Progenitor cell of endocrine pancreas (in vitro differentiated cells): ENCODE measurements at regions not wholly inside any gene's neighbourhood (a gene's known extent, or its start where the extent isn't known, plus 50 kb on each side); places are given as distances from the start of the nearest gene placed in this dataset.
"Not testable (repeated sequence)": the region's sequence is repeated elsewhere in the genome, so short reads cannot be mapped to it uniquely, and the experiment has no call there.

Source experiments
- DNase-seq: peaks from one replicate; pipeline ENCODE4 v3.0.0; 2021; ENCODE audit warnings: low spot score; ENCODE audit not compliant: unreplicated experiment
- H3K27ac Mint-ChIP-seq: 2 replicates; pipeline ENCODE4 v1.8.0; 2021; ENCODE audit warnings: mild to moderate bottlenecking, moderate library complexity, mixed read lengths
- H3K27me3 Mint-ChIP-seq: 2 replicates; pipeline ENCODE4 v1.8.0; 2021; ENCODE audit warnings: mixed read lengths
- H3K36me3 Mint-ChIP-seq: 2 replicates; pipeline ENCODE4 v1.8.0; 2022; ENCODE audit warnings: mixed read lengths; ENCODE audit not compliant: insufficient read depth
- H3K4me1 Mint-ChIP-seq: 2 replicates; pipeline ENCODE4 v1.8.0; 2021; ENCODE audit warnings: low read depth, mixed read lengths
- H3K4me3 Mint-ChIP-seq: 2 replicates; pipeline ENCODE4 v1.8.0; 2021; ENCODE audit warnings: low read depth, mild to moderate bottlenecking, moderate library complexity, mixed read lengths
- H3K9me3 Mint-ChIP-seq: 2 replicates; pipeline ENCODE4 v1.8.0; 2021; ENCODE audit warnings: low read depth, mixed read lengths
- TF ChIP-seq, protein P1 (sequence below): fragments of 200-600 bp; sonication (generic); IDR thresholded peaks from one replicate; pipeline ENCODE4 v1.5.0; 2021; ENCODE audit warnings: antibody characterized with exemption, mild to moderate bottlenecking; ENCODE audit not compliant: unreplicated experiment

- no peaks in the 10 kb centered on the region for H3K4me1 Mint-ChIP-seq
These were observed 182.0 kb downstream of the COPRS start for GRCh38 chr17:31677036-31677435.

DNA sequence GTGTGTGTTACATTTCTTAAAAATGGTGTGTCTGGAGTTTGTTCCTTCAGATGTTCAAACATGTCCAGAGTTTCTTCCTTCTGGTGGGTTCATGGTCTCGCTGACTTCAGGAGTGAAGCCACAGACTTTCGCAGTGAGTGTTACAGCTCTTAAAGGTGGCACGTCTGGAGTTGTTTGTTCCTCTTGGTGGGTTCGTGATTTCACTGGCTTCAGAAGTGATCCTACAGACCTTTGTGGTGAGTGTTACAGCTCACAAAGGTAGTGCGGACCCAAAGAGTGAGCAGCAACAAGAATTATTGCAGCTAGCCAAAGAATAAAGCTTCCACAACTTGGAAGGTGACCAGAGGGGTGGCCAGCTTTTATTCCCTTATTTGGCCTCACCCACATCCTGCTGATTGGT, 183.7 kb downstream of the COPRS start:
- not testable (repeated sequence) for H3K27ac Mint-ChIP-seq

More at GRCh38 chr17:31677036-31677435, 182.0 kb downstream of the COPRS start:
- no peak for DNase-seq
- TF ChIP-seq, protein P1, sequence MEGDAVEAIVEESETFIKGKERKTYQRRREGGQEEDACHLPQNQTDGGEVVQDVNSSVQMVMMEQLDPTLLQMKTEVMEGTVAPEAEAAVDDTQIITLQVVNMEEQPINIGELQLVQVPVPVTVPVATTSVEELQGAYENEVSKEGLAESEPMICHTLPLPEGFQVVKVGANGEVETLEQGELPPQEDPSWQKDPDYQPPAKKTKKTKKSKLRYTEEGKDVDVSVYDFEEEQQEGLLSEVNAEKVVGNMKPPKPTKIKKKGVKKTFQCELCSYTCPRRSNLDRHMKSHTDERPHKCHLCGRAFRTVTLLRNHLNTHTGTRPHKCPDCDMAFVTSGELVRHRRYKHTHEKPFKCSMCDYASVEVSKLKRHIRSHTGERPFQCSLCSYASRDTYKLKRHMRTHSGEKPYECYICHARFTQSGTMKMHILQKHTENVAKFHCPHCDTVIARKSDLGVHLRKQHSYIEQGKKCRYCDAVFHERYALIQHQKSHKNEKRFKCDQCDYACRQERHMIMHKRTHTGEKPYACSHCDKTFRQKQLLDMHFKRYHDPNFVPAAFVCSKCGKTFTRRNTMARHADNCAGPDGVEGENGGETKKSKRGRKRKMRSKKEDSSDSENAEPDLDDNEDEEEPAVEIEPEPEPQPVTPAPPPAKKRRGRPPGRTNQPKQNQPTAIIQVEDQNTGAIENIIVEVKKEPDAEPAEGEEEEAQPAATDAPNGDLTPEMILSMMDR = no peak
- H3K27me3 Mint-ChIP-seq = peaks cover 21% of the 10 kb centered on the region
- H3K36me3 Mint-ChIP-seq = no peaks in the 10 kb centered on the region
- no peak overlapping the region for H3K4me3 Mint-ChIP-seq
- H3K27ac Mint-ChIP-seq = no peak overlapping the region
- no peaks in the 10 kb centered on the region for H3K9me3 Mint-ChIP-seq

GRCh38 chr17:31674717-31675349, 184.2 kb downstream of the COPRS start:
- H3K9me3 Mint-ChIP-seq = no peaks in the 10 kb centered on the region
- no peaks in the 10 kb centered on the region for H3K4me1 Mint-ChIP-seq
- DNase-seq = no peak
- no peak overlapping the region for H3K4me3 Mint-ChIP-seq
- no peaks in the 10 kb centered on the region for H3K36me3 Mint-ChIP-seq
- TF ChIP-seq, protein P1 = no peak
- peaks cover 25% of the 10 kb centered on the region for H3K27me3 Mint-ChIP-seq
- no peak overlapping the region for H3K27ac Mint-ChIP-seq

More for the DNA sequence above, 183.7 kb downstream of the COPRS start:
- peaks cover 25% of the 10 kb centered on the region for H3K27me3 Mint-ChIP-seq
- H3K9me3 Mint-ChIP-seq, H3K36me3 Mint-ChIP-seq, H3K4me1 Mint-ChIP-seq, H3K4me3 Mint-ChIP-seq, DNase-seq: not testable (repeated sequence)

DNA sequence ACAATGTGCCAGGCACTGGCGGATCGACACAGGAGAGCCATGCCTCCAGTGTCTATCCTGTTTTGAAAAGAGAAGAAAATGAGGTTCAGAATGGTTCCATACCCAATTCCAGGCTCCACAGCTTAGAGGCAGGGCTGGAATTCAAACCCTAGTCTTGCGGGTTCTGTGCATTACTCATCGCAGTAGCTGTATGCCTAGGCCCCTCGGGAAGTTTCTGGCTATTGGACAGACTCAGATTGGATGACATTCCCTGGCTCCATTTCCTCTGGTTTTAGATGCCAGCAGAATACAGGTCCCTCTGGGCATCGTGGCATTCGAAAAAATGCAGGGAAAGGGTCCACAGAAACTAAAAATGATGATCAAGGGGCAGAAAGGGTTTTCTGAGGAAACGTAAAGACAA, 184.7 kb downstream of the COPRS start:
- H3K27ac Mint-ChIP-seq = no peak overlapping the region
- H3K9me3 Mint-ChIP-seq = peaks cover 4% of the 10 kb centered on the region
- H3K27me3 Mint-ChIP-seq = peaks cover 28% of the 10 kb centered on the region
- H3K36me3 Mint-ChIP-seq = no peaks in the 10 kb centered on the region
- H3K4me3 Mint-ChIP-seq = no peak overlapping the region
- no peak for DNase-seq
- TF ChIP-seq, protein P1 = no peak
- H3K4me1 Mint-ChIP-seq = no peaks in the 10 kb centered on the region

- Mint-ChIP-seq H3K27ac (no peak overlapping the region), H3K4me1 (no peaks in the 10 kb centered on the region), H3K9me3 (peaks cover 4% of the 10 kb centered on the region), H3K36me3 (no peaks in the 10 kb centered on the region), H3K4me3 (no peak overlapping the region), H3K27me3 (peaks cover 29% of the 10 kb centered on the region)
- DNase-seq = no peak
- TF ChIP-seq, protein P1 = no peak
These were observed 186.0 kb downstream of the COPRS start for GRCh38 chr17:31673076-31673475.

GRCh38 chr17:31672161-31672819, 186.8 kb downstream of the COPRS start:
- Mint-ChIP-seq H3K4me1 (no peaks in the 10 kb centered on the region), H3K27ac (no peak overlapping the region), H3K9me3 (peaks cover 4% of the 10 kb centered on the region), H3K27me3 (peaks cover 24% of the 10 kb centered on the region), H3K36me3 (no peaks in the 10 kb centered on the region), H3K4me3 (no peak overlapping the region)
- no peak for DNase-seq
- TF ChIP-seq, protein P1 = no peak
